ENCODE measurements at regions not wholly inside any gene's neighbourhood (a gene's known extent, or its start where the extent isn't known, plus 50 kb on each side); places are given as distances from the start of the nearest gene placed in this dataset.

- DNase-seq (ENCODE audit: low spot score), result no peak
Measured at GRCh38 chr2:234594715-234595114, 97.8 kb upstream of the ARL4C start.

GRCh38 chr2:234593636-234594035 is 96.8 kb upstream of the ARL4C start:
- DNase-seq (ENCODE audit: low spot score), result no peak

- DNase-seq (ENCODE audit: low spot score), result no peak
Measured at GRCh38 chr2:234592541-234592940, 95.7 kb upstream of the ARL4C start.

GRCh38 chr2:234590076-234590475 is 93.2 kb upstream of the ARL4C start:
- DNase-seq (ENCODE audit: low spot score), result no peak

- no peak for DNase-seq (ENCODE audit: low spot score)
Measured at GRCh38 chr2:234588054-234588430, 91.2 kb upstream of the ARL4C start.

- DNase-seq (ENCODE audit: low spot score), result no peak
Measured at GRCh38 chr2:234587341-234588053, 90.6 kb upstream of the ARL4C start.

GRCh38 chr2:234583331-234583730 is 86.5 kb upstream of the ARL4C start:
- no peak for DNase-seq (ENCODE audit: low spot score)

GRCh38 chr2:234580686-234581085 is 83.8 kb upstream of the ARL4C start:
- no peak for DNase-seq (ENCODE audit: low spot score)

GRCh38 chr2:234579231-234579962 is 82.5 kb upstream of the ARL4C start:
- DNase-seq (ENCODE audit: low spot score), result no peak

- DNase-seq (ENCODE audit: low spot score), result no peak
Measured at GRCh38 chr2:234578389-234578788, 81.5 kb upstream of the ARL4C start.

- no peak for DNase-seq (ENCODE audit: low spot score)
Measured at GRCh38 chr2:234577191-234577590, 80.3 kb upstream of the ARL4C start.

GRCh38 chr2:234571620-234572407 is 74.9 kb upstream of the ARL4C start:
- no peak for DNase-seq (ENCODE audit: low spot score)

GRCh38 chr2:234570476-234570875 is 73.6 kb upstream of the ARL4C start:
- no peak for DNase-seq (ENCODE audit: low spot score)

GRCh38 chr2:234569776-234570430 is 73.0 kb upstream of the ARL4C start:
- DNase-seq (ENCODE audit: low spot score), result no peak

GRCh38 chr2:234566622-234567021 is 69.7 kb upstream of the ARL4C start:
- no peak for DNase-seq (ENCODE audit: low spot score)

GRCh38 chr2:234565842-234566619 is 69.2 kb upstream of the ARL4C start:
- DNase-seq (ENCODE audit: low spot score), result no peak

GRCh38 chr2:234565201-234565600 is 68.3 kb upstream of the ARL4C start:
- no peak for DNase-seq (ENCODE audit: low spot score)

GRCh38 chr2:234564699-234565098 is 67.8 kb upstream of the ARL4C start:
- DNase-seq (ENCODE audit: low spot score), result no peak

GRCh38 chr2:234559609-234560008 is 62.7 kb upstream of the ARL4C start:
- no peak for DNase-seq (ENCODE audit: low spot score)

GRCh38 chr2:234558642-234559041 is 61.8 kb upstream of the ARL4C start:
- DNase-seq (ENCODE audit: low spot score), result no peak

- DNase-seq (ENCODE audit: low spot score), result no peak
Measured at GRCh38 chr2:234556848-234557573, 60.1 kb upstream of the ARL4C start.

Measured in left forelimb (tissue), 1 donor.